ENCODE measurements at regions not wholly inside any gene's neighbourhood (a gene's known extent, or its start where the extent isn't known, plus 50 kb on each side); places are given as distances from the start of the nearest gene placed in this dataset.

GRCh38 chr3:96071097-96071496 lies 743.3 kb upstream of the EPHA6 start:
- TF ChIP-seq EP300 (IDR thresholded peaks at IDR 0.05), result no peak
- TF ChIP-seq POLR2A (IDR thresholded peaks at IDR 0.05), result no peak
- no peak for TF ChIP-seq POLR2AphosphoS5 (IDR thresholded peaks at IDR 0.05)
- TF ChIP-seq, protein P1, sequence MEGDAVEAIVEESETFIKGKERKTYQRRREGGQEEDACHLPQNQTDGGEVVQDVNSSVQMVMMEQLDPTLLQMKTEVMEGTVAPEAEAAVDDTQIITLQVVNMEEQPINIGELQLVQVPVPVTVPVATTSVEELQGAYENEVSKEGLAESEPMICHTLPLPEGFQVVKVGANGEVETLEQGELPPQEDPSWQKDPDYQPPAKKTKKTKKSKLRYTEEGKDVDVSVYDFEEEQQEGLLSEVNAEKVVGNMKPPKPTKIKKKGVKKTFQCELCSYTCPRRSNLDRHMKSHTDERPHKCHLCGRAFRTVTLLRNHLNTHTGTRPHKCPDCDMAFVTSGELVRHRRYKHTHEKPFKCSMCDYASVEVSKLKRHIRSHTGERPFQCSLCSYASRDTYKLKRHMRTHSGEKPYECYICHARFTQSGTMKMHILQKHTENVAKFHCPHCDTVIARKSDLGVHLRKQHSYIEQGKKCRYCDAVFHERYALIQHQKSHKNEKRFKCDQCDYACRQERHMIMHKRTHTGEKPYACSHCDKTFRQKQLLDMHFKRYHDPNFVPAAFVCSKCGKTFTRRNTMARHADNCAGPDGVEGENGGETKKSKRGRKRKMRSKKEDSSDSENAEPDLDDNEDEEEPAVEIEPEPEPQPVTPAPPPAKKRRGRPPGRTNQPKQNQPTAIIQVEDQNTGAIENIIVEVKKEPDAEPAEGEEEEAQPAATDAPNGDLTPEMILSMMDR (IDR thresholded peaks at IDR 0.05), result no peak
- no peak overlapping the region for H3K27ac ChIP-seq
- no peaks in the 10 kb centered on the region for H3K27me3 ChIP-seq
- 63 to 85% (median 69%) methylated on average over 5 of the region's 5 CpGs for WGBS, 5 donors
- DNase-seq, result no peak
- H3K36me3 ChIP-seq, result no peaks in the 10 kb centered on the region
- intact Hi-C loops (cut with DNase I; ENCODE audit: low total_unique reads), result no loop called here
- no peaks in the 10 kb centered on the region for H3K4me1 ChIP-seq
- no peak overlapping the region for H3K4me3 ChIP-seq
- H3K9me3 ChIP-seq, result peaks cover 0 to 15% (median 13%) of the 10 kb centered on the region in 4 donors

DNA sequence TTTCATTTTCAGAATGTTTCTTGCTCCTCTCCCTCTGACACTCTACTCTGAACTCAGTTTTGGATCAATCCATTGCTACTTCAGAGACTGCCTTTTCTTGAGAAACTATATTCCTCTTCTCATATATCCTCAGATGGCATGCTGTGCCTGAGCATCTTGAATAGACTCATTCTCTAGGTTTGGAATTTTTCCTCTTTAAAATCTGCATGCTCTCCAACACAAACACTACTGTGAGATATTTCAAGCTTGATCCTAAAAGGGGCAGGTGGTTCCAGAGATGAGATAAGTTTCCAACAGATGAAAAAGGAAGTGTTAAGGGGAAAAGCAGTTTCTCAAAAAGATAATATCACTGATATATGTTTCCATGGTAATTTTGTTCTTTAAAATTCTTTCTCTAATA lies 742.2 kb upstream of the EPHA6 start:
- Histone ChIP-seq H3K36me3 (no peaks in the 10 kb centered on the region), H3K4me1 (no peaks in the 10 kb centered on the region), H3K9me3 (peaks cover 0 to 15% (median 13%) of the 10 kb centered on the region in 4 donors), H3K27me3 (no peaks in the 10 kb centered on the region), H3K27ac (no peak overlapping the region), H3K4me3 (no peak overlapping the region)
- no peak for DNase-seq
- no peak for TF ChIP-seq POLR2A (IDR thresholded peaks at IDR 0.05)
- no peak for TF ChIP-seq EP300 (IDR thresholded peaks at IDR 0.05)
- TF ChIP-seq, protein P1 (IDR thresholded peaks at IDR 0.05), result no peak
- intact Hi-C loops (cut with DNase I; ENCODE audit: low total_unique reads), result no loop called here

DNA sequence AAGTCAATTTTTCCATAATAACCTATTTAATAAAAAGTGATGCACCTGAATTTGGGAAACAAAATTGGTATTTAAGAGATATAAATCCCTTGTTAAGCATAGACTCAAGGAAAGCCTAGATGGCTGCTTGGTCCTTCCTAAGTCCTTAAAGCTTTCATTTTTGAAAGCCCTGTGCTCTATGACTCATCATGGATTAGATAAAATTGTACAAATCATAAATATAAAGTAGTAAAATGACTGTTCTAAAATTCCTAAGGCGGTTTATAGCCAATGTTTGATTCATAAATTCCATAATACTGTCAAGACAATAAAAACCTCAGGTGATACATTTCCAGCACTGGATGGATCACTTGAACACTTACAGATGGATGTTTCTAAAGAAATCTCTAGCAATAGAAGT lies 730.8 kb upstream of the EPHA6 start:
- Histone ChIP-seq H3K36me3 (no peaks in the 10 kb centered on the region), H3K4me3 (no peak overlapping the region), H3K27me3 (no peaks in the 10 kb centered on the region), H3K4me1 (no peaks in the 10 kb centered on the region), H3K9me3 (no peaks in the 10 kb centered on the region), H3K27ac (no peak overlapping the region)
- no peak for DNase-seq
- intact Hi-C loops (cut with DNase I; ENCODE audit: low total_unique reads), result no loop called here
- WGBS, 5 donors, result 70 to 81% (median 76%) methylated on average over 1 of the region's 1 CpG
- TF ChIP-seq, protein P1 (IDR thresholded peaks at IDR 0.05), result no peak
- TF ChIP-seq POLR2AphosphoS5 (IDR thresholded peaks at IDR 0.05), result no peak
- no peak for TF ChIP-seq EP300 (IDR thresholded peaks at IDR 0.05)
- no peak for TF ChIP-seq POLR2A (IDR thresholded peaks at IDR 0.05)

DNA sequence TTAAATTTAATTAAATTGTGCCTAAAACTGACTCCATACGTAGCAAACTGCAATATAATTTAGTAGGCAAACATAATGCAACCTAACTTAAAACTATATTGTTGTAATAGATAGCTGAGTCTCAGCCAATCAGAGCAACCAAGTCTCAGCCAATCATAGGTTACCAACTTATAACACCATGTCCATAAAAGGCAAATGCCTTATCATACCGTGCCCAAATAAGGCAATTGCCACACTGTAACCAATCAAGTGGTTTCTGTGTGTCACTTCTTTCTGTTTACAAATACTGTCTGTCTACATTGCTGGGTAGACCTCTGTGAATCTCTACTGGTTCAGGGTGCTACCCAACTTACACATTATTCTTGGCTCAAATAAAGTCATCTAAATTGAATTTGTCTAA lies 728.4 kb upstream of the EPHA6 start:
- TF ChIP-seq POLR2AphosphoS5 (IDR thresholded peaks at IDR 0.05) (no peak), EP300 (IDR thresholded peaks at IDR 0.05) (no peak), POLR2A (IDR thresholded peaks at IDR 0.05) (no peak)
- TF ChIP-seq, protein P1 (IDR thresholded peaks at IDR 0.05), result no peak

More for the DNA sequence above, 728.4 kb upstream of the EPHA6 start:
- H3K4me3 ChIP-seq, result no peak overlapping the region
- intact Hi-C loops (cut with DNase I; ENCODE audit: low total_unique reads), result no loop called here
- peaks cover 0 to 2% (median 1%) of the 10 kb centered on the region in 4 donors for H3K9me3 ChIP-seq
- no peaks in the 10 kb centered on the region for H3K36me3 ChIP-seq
- no peak for DNase-seq
- no peaks in the 10 kb centered on the region for H3K27me3 ChIP-seq
- WGBS, 5 donors, result 72 to 91% (median 77%) methylated on average over 2 of the region's 2 CpGs
- no peak overlapping the region for H3K27ac ChIP-seq
- no peaks in the 10 kb centered on the region for H3K4me1 ChIP-seq

Data from stomach (tissue), 8 donors.